Adrenal gland (tissue), 9 donors: ENCODE measurements at regions not wholly inside any gene's neighbourhood (a gene's known extent, or its start where the extent isn't known, plus 50 kb on each side); places are given as distances from the start of the nearest gene placed in this dataset.

Experiments used
- DNase-seq, 7 donors: peaks; one replicate each; pipeline ENCODE4 v3.0.0-alpha.2; 2019 to 2020
- H3K27ac ChIP-seq, 5 donors: fragments of 200-600 bp; sonication (generic) in 4 of 5; 1 replicate in 3 of 5; 2 replicates in 2 of 5; pipeline versions ENCODE4 v1.5.1 to v1.8.0; 2016 to 2020; ENCODE audit warnings: mild to moderate bottlenecking in 1 of 5
- H3K27me3 ChIP-seq: fragments of 200-600 bp; 2 replicates; pipeline ENCODE4 v1.8.0; 2021
- H3K36me3 ChIP-seq, 2 donors: fragments of 200-600 bp; replicated peaks in 1 of 2; 1 replicate in 1 of 2; 2 replicates in 1 of 2; pipeline versions ENCODE4 v1.5.1 to v1.8.0; 2018 to 2022
- H3K4me1 ChIP-seq, 2 donors: fragments of 200-600 bp; replicated peaks in 1 of 2; 1 replicate in 1 of 2; 2 replicates in 1 of 2; pipeline versions ENCODE4 v1.5.1 to v1.8.0; 2018 to 2021
- H3K4me3 ChIP-seq, 4 donors: fragments of 200-600 bp; sonication (generic) in 3 of 4; one replicate each; pipeline ENCODE4 v1.5.1; 2016 to 2018
- H3K9me3 ChIP-seq, 3 donors: fragments of 200-600 bp; sonication (generic) in 1 of 3; replicated peaks in 1 of 3; 1 replicate in 2 of 3; 2 replicates in 1 of 3; pipeline versions ENCODE4 v1.5.1 to v1.8.0; 2016 to 2021
- CTCF ChIP-seq, 6 experiments: fragments of 450-650 bp in 4 of 6; fragments of 200-600 bp in 2 of 6; sonication (generic) in 1 of 6; IDR thresholded peaks; 1 replicate in 5 of 6; 2 replicates in 1 of 6; pipeline versions ENCODE4 v1.5.1 to v1.8.0; 2016 to 2021; ENCODE audit warnings: antibody characterized with exemption in 6 of 6, mild to moderate bottlenecking in 2 of 6, moderate library complexity in 1 of 6
- POLR2A ChIP-seq, 2 donors: fragments of 450-650 bp; IDR thresholded peaks; one replicate each; pipeline ENCODE4 v1.6.1; 2017; ENCODE audit warnings: antibody characterized with exemption in 2 of 2, mild to moderate bottlenecking in 2 of 2, moderate library complexity in 1 of 2
- WGBS, 4 donors: extraction: QIAGEN DNeasy Blood & Tissue Kit in 2 of 4; methylation state at CpG; one replicate each; pipeline versions ENCODE4 v1.1.5 to v1.1.7; 2013 to 2017; 5-methylcytosine and 5-hydroxymethylcytosine counted together
- intact Hi-C, 2 donors: fragments of 100-400 bp; cut with DNase I; formaldehyde crosslinking; loops; one replicate each; pipeline versions ENCODE4 v1.14.1 to v1.15.0; 2022 to 2023
- donor health status: healthy with polysubstance abuse.
- donor health status: Bipolar disorder and iron deficiency.
- donor health status: DM: yes; HTN: yes; CAD: no.
- donor health status: DM: no; HTN: no; CAD: no.
- donor health status: DM: no; HTN: no; CAD: no.

DNA sequence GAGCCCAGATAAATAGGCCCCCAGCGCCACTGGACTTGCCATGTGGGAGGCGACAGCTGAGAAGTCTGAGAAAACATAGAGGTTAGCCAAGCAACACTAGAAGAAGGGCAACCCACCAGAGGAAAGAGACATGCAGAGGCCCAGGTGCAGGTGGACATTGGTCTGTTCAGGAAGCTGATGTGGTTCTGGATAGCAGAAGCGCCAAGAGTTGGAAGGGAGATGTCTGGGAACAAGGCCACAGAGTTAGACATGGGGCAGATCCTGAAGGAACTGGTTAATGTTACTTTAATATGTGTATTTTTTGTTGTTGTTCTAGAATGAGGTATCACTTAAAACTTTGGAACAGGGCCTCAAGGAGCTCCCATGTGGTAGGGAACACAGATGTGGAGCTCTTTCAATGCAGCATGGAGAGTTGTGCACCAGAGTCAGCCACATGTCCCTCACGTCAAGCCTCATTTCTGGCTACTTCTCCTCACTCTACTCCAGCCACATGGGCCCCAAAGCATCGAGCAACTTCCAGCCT lies 62.2 kb upstream of the PKDCC start:
- Histone ChIP-seq H3K4me1 (peaks cover 0 to 11% of the 10 kb centered on the region in 2 donors), H3K9me3 (no peaks in the 10 kb centered on the region), H3K36me3 (no peaks in the 10 kb centered on the region), H3K27me3 (no peaks in the 10 kb centered on the region), H3K4me3 (no peak overlapping the region), H3K27ac (no peak overlapping the region)
- no peak for DNase-seq
- intact Hi-C loops, result no loop called here
- 80 to 92% (median 87%) methylated on average over 5 of the region's 5 CpGs for WGBS, 4 donors
- no peak for TF ChIP-seq CTCF (IDR thresholded peaks at IDR 0.05)
- no peak for TF ChIP-seq POLR2A (IDR thresholded peaks at IDR 0.05)

DNA sequence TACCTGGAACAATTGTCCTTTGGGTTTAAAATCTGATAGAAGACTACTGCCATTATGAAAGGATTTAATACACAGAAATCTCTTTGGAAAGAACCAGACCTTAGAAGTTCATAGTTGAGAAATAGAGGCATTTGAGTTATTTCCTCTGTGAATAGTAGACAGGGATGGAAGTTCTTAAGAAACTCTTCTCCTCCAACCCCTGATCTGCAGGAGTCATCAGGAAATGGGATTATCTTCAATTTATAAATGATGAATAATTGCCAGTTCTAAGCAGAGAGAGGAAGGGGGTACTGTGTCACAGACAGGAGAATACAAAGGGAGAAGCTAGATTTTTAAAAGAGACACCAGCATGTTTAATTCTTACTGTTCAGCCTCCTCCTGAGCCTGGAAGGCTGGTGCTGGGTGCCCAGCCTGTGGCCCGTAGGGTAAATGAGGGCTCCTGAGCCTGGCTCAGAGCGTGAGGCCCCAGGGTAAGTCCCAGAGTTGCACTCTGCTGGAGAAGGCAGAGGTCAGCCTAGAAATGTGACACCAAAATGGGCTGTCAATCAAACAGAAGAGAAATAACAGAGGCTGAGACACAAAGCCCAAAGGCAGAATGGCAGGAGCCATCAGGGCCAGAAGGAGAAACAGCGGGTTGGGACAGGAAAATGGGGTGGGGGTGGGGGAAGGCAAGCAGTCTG lies 58.2 kb upstream of the PKDCC start:
- no peaks in the 10 kb centered on the region for H3K27me3 ChIP-seq
- no peak for TF ChIP-seq CTCF (IDR thresholded peaks at IDR 0.05)
- no peaks in the 10 kb centered on the region for H3K9me3 ChIP-seq
- WGBS, 4 donors, result 72 to 84% (median 81%) methylated on average over 3 of the region's 3 CpGs
- H3K27ac ChIP-seq, result peak overlapping the region in 2 of 5 donors; percentile 53 to 58
- no peak overlapping the region for H3K4me3 ChIP-seq
- peaks cover 0 to 12% of the 10 kb centered on the region in 2 donors for H3K4me1 ChIP-seq
- DNase-seq, result no peak
- intact Hi-C loops, result no loop called here
- H3K36me3 ChIP-seq, result no peaks in the 10 kb centered on the region

- TF ChIP-seq CTCF (IDR thresholded peaks at IDR 0.05), result no peak
- TF ChIP-seq POLR2A (IDR thresholded peaks at IDR 0.05), result no peak
- Histone ChIP-seq H3K27ac (peak overlapping the region in 2 of 5 donors; percentile 37 to 58), H3K9me3 (no peaks in the 10 kb centered on the region), H3K4me1 (peaks cover 0 to 12% of the 10 kb centered on the region in 2 donors), H3K4me3 (no peak overlapping the region), H3K27me3 (no peaks in the 10 kb centered on the region), H3K36me3 (no peaks in the 10 kb centered on the region)
- no peak for DNase-seq
- WGBS, 4 donors, result 18 to 42% (median 26%) methylated on average over 4 of the region's 4 CpGs
- intact Hi-C loops, result no loop called here
These were observed 57.6 kb upstream of the PKDCC start for GRCh38 chr2:41990245-41990644.

GRCh38 chr2:41990688-41991087 lies 57.1 kb upstream of the PKDCC start:
- WGBS, 4 donors, result 59 to 74% (median 66%) methylated on average over 4 of the region's 4 CpGs

More at GRCh38 chr2:41990688-41991087, 57.1 kb upstream of the PKDCC start:
- no peak overlapping the region for H3K4me3 ChIP-seq
- TF ChIP-seq POLR2A (IDR thresholded peaks at IDR 0.05), result no peak
- TF ChIP-seq CTCF (IDR thresholded peaks at IDR 0.05), result no peak
- H3K9me3 ChIP-seq, result no peaks in the 10 kb centered on the region
- intact Hi-C loops, result no loop called here
- H3K27me3 ChIP-seq, result no peaks in the 10 kb centered on the region
- H3K4me1 ChIP-seq, result peaks cover 0 to 12% of the 10 kb centered on the region in 2 donors
- DNase-seq, result no peak
- H3K36me3 ChIP-seq, result no peaks in the 10 kb centered on the region
- H3K27ac ChIP-seq, result peak overlapping the region in 1 of 5 donors; percentile 37
